Renal pelvis (tissue), 1 donor: ENCODE measurements at regions not wholly inside any gene's neighbourhood (a gene's known extent, or its start where the extent isn't known, plus 50 kb on each side); places are given as distances from the start of the nearest gene placed in this dataset.

Experiments used
- DNase-seq: peaks from one replicate; pipeline ENCODE4 v3.0.0-alpha.2; 2013

DNA sequence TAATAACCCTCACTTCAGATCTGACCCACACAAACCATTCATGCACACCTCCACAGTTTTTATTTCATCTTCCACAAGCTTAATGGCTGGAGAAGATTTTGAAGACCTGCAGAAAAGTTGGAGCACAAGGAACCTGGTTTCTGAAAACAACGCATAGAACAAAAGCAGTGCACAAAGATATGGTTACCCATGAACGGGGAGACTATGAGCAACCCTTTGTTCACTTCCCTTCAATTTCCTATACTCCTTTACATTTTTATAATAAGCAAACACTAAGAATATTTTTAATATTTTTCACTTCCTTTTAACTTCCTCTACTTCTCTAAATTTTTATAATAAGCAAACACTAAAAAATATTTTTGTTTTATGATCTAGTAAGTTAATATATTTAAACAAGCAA lies 103.5 kb upstream of the UBE2E2 start:
- DNase-seq: no peak

- DNase-seq: no peak
Measured at GRCh38 chr3:23100106-23100505, 103.0 kb upstream of the UBE2E2 start.

- no peak for DNase-seq
Measured at GRCh38 chr3:23103764-23104163, 99.4 kb upstream of the UBE2E2 start.

GRCh38 chr3:23105048-23105447 lies 98.1 kb upstream of the UBE2E2 start:
- no peak for DNase-seq

- no peak for DNase-seq
Measured at GRCh38 chr3:23106666-23107065, 96.5 kb upstream of the UBE2E2 start.

DNA sequence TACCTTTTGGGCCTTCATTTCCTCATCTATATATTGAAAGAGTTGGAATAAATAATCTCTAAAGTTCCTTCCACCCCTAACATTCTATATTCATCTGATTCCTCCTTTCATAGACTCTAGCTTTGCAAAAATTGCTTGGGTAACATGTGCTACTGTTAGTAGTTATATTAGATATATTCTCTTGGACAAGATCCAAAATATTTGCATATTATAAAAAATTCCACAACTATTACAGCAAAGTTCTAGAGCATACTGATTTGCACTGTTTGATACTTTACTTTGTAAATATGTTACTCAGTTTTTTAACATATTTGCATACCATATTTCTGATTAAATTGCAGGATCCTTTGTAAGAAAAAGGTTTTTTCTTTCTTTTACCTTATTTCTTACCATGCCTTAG lies 95.9 kb upstream of the UBE2E2 start:
- DNase-seq: no peak

GRCh38 chr3:23108451-23109057 lies 94.6 kb upstream of the UBE2E2 start:
- DNase-seq: no peak

GRCh38 chr3:23111286-23111685 lies 91.8 kb upstream of the UBE2E2 start:
- no peak for DNase-seq

GRCh38 chr3:23111797-23112196 lies 91.3 kb upstream of the UBE2E2 start:
- no peak for DNase-seq

DNA sequence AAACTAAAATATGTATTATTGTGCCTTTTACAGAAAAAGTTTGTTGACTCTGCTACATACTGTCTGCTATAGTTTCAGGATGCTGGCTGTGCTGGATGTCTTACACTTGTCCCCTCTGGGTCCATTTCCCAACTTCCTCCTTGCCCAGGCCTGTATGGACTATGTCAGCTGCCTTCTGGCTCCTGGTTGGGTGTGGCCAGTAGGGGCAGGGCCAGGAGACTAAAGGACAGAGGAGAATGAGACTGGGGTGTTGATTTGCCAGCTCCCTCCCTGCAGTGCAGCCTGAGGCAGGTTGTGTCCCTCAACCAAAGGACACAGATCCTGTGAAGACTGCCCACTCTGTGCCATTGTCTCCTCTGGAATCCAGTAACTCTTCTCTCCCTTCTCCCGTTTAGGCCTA lies 90.6 kb upstream of the UBE2E2 start:
- DNase-seq: no peak

GRCh38 chr3:23113455-23114171 lies 89.5 kb upstream of the UBE2E2 start:
- DNase-seq: no peak

- DNase-seq: no peak
Measured at GRCh38 chr3:23114432-23114831, 88.7 kb upstream of the UBE2E2 start.

- no peak for DNase-seq
Measured at GRCh38 chr3:23115171-23115877, 87.8 kb upstream of the UBE2E2 start.

GRCh38 chr3:23116081-23116837 lies 86.9 kb upstream of the UBE2E2 start:
- no peak for DNase-seq

DNA sequence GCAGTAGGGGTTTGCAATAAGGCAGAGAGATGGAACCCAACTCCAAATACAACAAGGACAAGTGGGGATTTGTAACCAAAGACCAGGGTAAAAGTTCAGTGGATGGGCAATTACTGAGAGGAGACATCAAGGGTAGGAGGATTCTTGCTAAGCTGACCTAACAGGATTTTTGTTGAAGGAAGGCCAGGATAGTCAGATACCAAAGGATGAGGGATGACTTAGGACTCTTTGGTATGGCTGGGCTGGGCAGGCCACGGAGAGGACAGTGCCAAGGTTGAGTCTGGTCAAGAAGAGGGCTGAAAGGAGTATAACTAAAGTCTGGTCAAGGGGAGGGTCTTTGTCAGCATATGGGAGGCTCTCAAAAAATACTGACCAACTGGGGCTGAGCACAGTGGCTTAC lies 85.3 kb upstream of the UBE2E2 start:
- DNase-seq: no peak

DNA sequence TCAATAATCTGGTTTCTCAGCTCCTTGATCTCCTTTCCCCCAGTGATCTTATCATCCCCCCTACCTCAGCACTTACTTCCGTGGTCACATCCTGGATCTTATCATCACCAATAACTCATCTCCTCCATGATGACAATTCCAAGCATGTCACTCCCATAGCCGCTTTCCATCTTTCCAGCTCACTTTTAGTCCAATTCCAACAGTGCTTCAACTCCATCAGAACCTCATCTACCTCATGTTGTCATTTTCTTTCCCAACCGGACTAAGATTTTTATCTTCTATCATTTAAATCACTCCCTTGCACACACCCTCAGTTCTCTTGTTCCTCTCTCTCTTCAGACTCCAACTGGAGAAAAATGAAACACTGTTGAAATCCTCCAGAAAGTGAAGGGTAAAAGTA lies 75.9 kb upstream of the UBE2E2 start:
- no peak for DNase-seq

DNA sequence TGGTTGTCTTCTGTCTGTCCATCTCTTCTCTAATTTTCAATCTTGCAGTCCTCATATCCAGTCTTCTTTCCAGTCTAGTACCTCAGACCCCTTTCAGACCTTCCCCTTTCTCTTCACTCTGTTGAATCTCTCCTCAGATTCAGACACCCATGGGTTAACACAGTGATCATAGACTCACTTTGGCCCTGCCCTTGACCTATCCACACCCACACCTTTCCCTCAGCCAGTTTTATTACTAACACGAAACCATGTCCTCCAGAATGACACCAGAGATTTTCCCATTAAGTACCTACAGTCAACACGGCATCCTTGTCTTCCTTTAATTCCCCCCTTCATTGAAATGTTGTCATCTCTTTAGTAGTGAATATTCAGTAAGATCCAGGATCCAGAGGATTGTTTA lies 74.5 kb upstream of the UBE2E2 start:
- no peak for DNase-seq

- no peak for DNase-seq
Measured at GRCh38 chr3:23129117-23129516, 74.0 kb upstream of the UBE2E2 start.

DNA sequence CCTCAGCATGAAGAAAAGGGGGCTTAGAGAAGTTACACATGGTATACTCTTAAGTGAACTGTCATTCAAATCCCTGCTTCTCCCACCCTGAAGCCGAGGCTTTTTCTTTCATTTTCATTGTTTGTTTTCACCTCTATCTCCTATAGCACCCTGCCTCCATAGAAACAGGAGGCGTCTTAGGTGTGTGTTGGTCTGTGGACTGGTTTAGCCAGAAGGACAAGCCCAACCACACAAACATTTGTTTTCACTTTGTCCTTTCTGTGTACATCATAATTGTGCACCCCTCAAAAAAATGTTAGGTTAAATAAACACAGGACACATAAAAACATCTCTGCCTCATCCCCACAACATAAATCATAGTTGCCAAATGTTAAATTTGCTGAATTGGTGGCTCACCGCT lies 73.3 kb upstream of the UBE2E2 start:
- no peak for DNase-seq

- no peak for DNase-seq
Measured at GRCh38 chr3:23130406-23130805, 72.7 kb upstream of the UBE2E2 start.

DNA sequence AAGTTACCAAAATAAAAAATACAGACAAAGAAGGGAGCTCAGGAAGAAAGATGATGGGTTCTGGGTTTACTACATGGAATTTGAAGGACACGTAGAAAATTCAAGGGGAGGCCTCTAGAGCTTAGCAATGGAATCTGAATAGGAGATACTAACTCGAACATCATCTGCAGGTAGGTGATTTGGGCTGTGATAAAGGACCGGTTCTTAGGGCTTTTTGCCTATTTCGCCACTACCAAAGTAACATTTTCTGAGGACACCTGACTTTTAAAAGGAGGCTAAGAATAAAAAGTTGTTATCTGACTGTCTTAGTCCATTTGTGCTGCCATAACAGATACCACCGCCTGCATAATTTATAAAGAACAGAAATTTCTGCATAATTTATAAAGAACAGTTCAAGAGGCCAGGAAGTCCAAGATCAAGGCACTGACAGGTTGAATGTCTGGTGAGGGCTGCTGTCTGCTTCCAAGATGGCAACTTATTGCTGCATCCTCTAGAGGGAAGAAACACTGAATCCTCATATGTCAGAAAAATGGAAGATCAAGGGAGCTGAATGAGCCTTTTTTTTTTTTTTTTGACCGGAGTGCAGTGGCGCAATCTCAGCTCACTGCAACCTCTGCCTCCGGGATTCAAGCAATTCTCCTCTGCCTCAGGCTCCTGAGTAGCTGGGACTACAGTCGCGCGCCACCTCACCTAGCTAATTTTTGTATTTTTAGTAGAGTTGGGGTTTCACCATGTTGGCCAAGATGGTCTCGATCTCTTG lies 67.9 kb upstream of the UBE2E2 start:
- no peak for DNase-seq

- DNase-seq: no peak
Measured at GRCh38 chr3:23136054-23136453, 67.1 kb upstream of the UBE2E2 start.
